GM04503 (cell line): ENCODE measurements at regions not wholly inside any gene's neighbourhood (a gene's known extent, or its start where the extent isn't known, plus 50 kb on each side); places are given as distances from the start of the nearest gene placed in this dataset.
"Not testable (repeated sequence)": the region's sequence is repeated elsewhere in the genome, so short reads cannot be mapped to it uniquely, and the experiment has no call there.

Source experiments
- DNase-seq: peaks from one replicate; pipeline ENCODE4 v3.0.0-alpha.2; 2012; ENCODE audit warnings: low read depth

- DNase-seq = no peak
These were observed 121.6 kb upstream of the ZNF92 start for GRCh38 chr7:65251851-65252620.

- DNase-seq = no peak
These were observed 122.8 kb upstream of the ZNF92 start for GRCh38 chr7:65250697-65251395.

- no peak for DNase-seq
These were observed 123.4 kb upstream of the ZNF92 start for GRCh38 chr7:65250216-65250615.

- no peak for DNase-seq
These were observed 126.2 kb upstream of the ZNF92 start for GRCh38 chr7:65247491-65247890.

- DNase-seq = no peak
These were observed 133.8 kb upstream of the ZNF92 start for GRCh38 chr7:65239707-65240352.

- DNase-seq = no peak
These were observed 134.3 kb upstream of the ZNF92 start for GRCh38 chr7:65239324-65239706.

GRCh38 chr7:65238785-65239184, 134.9 kb upstream of the ZNF92 start:
- no peak for DNase-seq

GRCh38 chr7:65235586-65235985, 138.1 kb upstream of the ZNF92 start:
- DNase-seq = no peak

- DNase-seq = no peak
These were observed 140.1 kb upstream of the ZNF92 start for GRCh38 chr7:65233409-65234034.

GRCh38 chr7:65230231-65230630, 143.4 kb upstream of the ZNF92 start:
- DNase-seq = no peak

- no peak for DNase-seq
These were observed 148.1 kb upstream of the ZNF92 start for GRCh38 chr7:65225422-65226006.

GRCh38 chr7:65222655-65223054, 151.0 kb upstream of the ZNF92 start:
- no peak for DNase-seq

GRCh38 chr7:65221683-65222082, 152.0 kb upstream of the ZNF92 start:
- DNase-seq = no peak

GRCh38 chr7:65219623-65220022, 154.0 kb upstream of the ZNF92 start:
- DNase-seq = no peak

GRCh38 chr7:65216469-65216868, 157.2 kb upstream of the ZNF92 start:
- no peak for DNase-seq

GRCh38 chr7:65213260-65213659, 160.4 kb upstream of the ZNF92 start:
- not testable (repeated sequence) for DNase-seq

- not testable (repeated sequence) for DNase-seq
These were observed 174.4 kb upstream of the ZNF92 start for GRCh38 chr7:65199221-65199620.

- DNase-seq = not testable (repeated sequence)
These were observed 180.2 kb upstream of the ZNF92 start for GRCh38 chr7:65193334-65194058.

- DNase-seq = not testable (repeated sequence)
These were observed 170.6 kb upstream of the ERV3-1 start for GRCh38 chr7:65177041-65177440.

GRCh38 chr7:65150105-65150504, 143.6 kb upstream of the ERV3-1 start:
- DNase-seq = not testable (repeated sequence)

- not testable (repeated sequence) for DNase-seq
These were observed 139.8 kb upstream of the ERV3-1 start for GRCh38 chr7:65146118-65146914.
